Mucosa of rectum (tissue), 2 donors: ENCODE measurements at regions not wholly inside any gene's neighbourhood (a gene's known extent, or its start where the extent isn't known, plus 50 kb on each side); places are given as distances from the start of the nearest gene placed in this dataset.

ENCODE experiments used
- H3K27ac ChIP-seq, 2 donors: one replicate each; pipeline ENCODE4 v1.7.0; 2013; ENCODE audit warnings: inconsistent platforms in 2 of 2, low read depth in 2 of 2, low read length in 2 of 2
- H3K27me3 ChIP-seq, 2 donors: one replicate each; pipeline ENCODE4 v1.7.0; 2013; ENCODE audit warnings: low read length in 2 of 2; ENCODE audit not compliant: control insufficient read depth in 2 of 2, insufficient read depth in 2 of 2
- H3K36me3 ChIP-seq, 2 donors: one replicate each; pipeline ENCODE4 v1.7.0; 2013; ENCODE audit warnings: low read length in 2 of 2; ENCODE audit not compliant: control insufficient read depth in 2 of 2, insufficient read depth in 2 of 2
- H3K4me1 ChIP-seq, 2 donors: one replicate each; pipeline ENCODE4 v1.7.0; 2013; ENCODE audit warnings: low read length in 2 of 2, mild to moderate bottlenecking in 1 of 2; ENCODE audit not compliant: control insufficient read depth in 2 of 2, insufficient read depth in 2 of 2
- H3K4me3 ChIP-seq, 2 donors: one replicate each; pipeline ENCODE4 v1.7.0; 2013; ENCODE audit warnings: low read length in 2 of 2
- H3K9ac ChIP-seq, 2 donors: one replicate each; pipeline ENCODE4 v1.7.0; 2013; ENCODE audit warnings: low read length in 2 of 2, low read depth in 1 of 2, mild to moderate bottlenecking in 1 of 2
- H3K9me3 ChIP-seq, 2 donors: one replicate each; pipeline ENCODE4 v1.7.0; 2013; ENCODE audit warnings: low read length in 2 of 2; ENCODE audit not compliant: control insufficient read depth in 2 of 2
- donor health status: healthy.
- donor health status: Normal muscosa, but diverticular disease.

- H3K4me3 ChIP-seq: peak overlapping the region in 1 of 2 donors; percentile 22
- H3K27me3 ChIP-seq: no peaks in the 10 kb centered on the region
- peaks cover 2 to 4% of the 10 kb centered on the region in 2 donors for H3K4me1 ChIP-seq
- no peak overlapping the region for H3K9ac ChIP-seq
- H3K27ac ChIP-seq: peak overlapping the region; percentile 59 to 72
- H3K9me3 ChIP-seq: no peaks in the 10 kb centered on the region
- no peaks in the 10 kb centered on the region for H3K36me3 ChIP-seq
Measured at GRCh38 chr16:86222965-86223551, 287.3 kb upstream of the FOXF1 start.

GRCh38 chr16:86224126-86224525 is 286.2 kb upstream of the FOXF1 start:
- Histone ChIP-seq H3K9me3 (no peaks in the 10 kb centered on the region), H3K36me3 (no peaks in the 10 kb centered on the region), H3K9ac (no peak overlapping the region), H3K27me3 (no peaks in the 10 kb centered on the region), H3K4me3 (no peak overlapping the region), H3K4me1 (peaks cover 2 to 4% of the 10 kb centered on the region in 2 donors), H3K27ac (peak overlapping the region; percentile 23 to 59)

- Histone ChIP-seq H3K27me3 (no peaks in the 10 kb centered on the region), H3K36me3 (no peaks in the 10 kb centered on the region)
Measured at GRCh38 chr16:86224629-86225028, 285.7 kb upstream of the FOXF1 start.

GRCh38 chr16:86225905-86226371 is 284.4 kb upstream of the FOXF1 start:
- H3K4me1 ChIP-seq: no peaks in the 10 kb centered on the region
- H3K9ac ChIP-seq: no peak overlapping the region
- H3K9me3 ChIP-seq: no peaks in the 10 kb centered on the region
- no peak overlapping the region for H3K27ac ChIP-seq
- H3K36me3 ChIP-seq: no peaks in the 10 kb centered on the region
- no peak overlapping the region for H3K4me3 ChIP-seq
- H3K27me3 ChIP-seq: no peaks in the 10 kb centered on the region

More at GRCh38 chr16:86224629-86225028, 285.7 kb upstream of the FOXF1 start:
- Histone ChIP-seq H3K9ac (no peak overlapping the region), H3K9me3 (no peaks in the 10 kb centered on the region), H3K4me3 (no peak overlapping the region), H3K4me1 (peaks cover 0 to under 1% of the 10 kb centered on the region in 2 donors), H3K27ac (no peak overlapping the region)

- H3K9me3 ChIP-seq: no peaks in the 10 kb centered on the region
- no peaks in the 10 kb centered on the region for H3K27me3 ChIP-seq
- no peak overlapping the region for H3K9ac ChIP-seq
- no peak overlapping the region for H3K4me3 ChIP-seq
- H3K27ac ChIP-seq: peak overlapping the region in 1 of 2 donors; percentile 45
- no peaks in the 10 kb centered on the region for H3K4me1 ChIP-seq
- H3K36me3 ChIP-seq: no peaks in the 10 kb centered on the region
Measured at GRCh38 chr16:86227041-86227440, 283.3 kb upstream of the FOXF1 start.

GRCh38 chr16:86227801-86228200 is 282.5 kb upstream of the FOXF1 start:
- Histone ChIP-seq H3K27me3 (no peaks in the 10 kb centered on the region), H3K9ac (no peak overlapping the region), H3K36me3 (no peaks in the 10 kb centered on the region)

GRCh38 chr16:86228713-86229112 is 281.6 kb upstream of the FOXF1 start:
- no peaks in the 10 kb centered on the region for H3K36me3 ChIP-seq
- H3K4me3 ChIP-seq: no peak overlapping the region
- no peak overlapping the region for H3K9ac ChIP-seq
- H3K4me1 ChIP-seq: no peaks in the 10 kb centered on the region
- H3K9me3 ChIP-seq: no peaks in the 10 kb centered on the region
- no peaks in the 10 kb centered on the region for H3K27me3 ChIP-seq
- no peak overlapping the region for H3K27ac ChIP-seq

More at GRCh38 chr16:86227801-86228200, 282.5 kb upstream of the FOXF1 start:
- Histone ChIP-seq H3K4me3 (no peak overlapping the region), H3K27ac (peak overlapping the region; percentile 20 to 50), H3K4me1 (no peaks in the 10 kb centered on the region), H3K9me3 (no peaks in the 10 kb centered on the region)

GRCh38 chr16:86229283-86229682 is 281.0 kb upstream of the FOXF1 start:
- no peaks in the 10 kb centered on the region for H3K9me3 ChIP-seq
- no peaks in the 10 kb centered on the region for H3K27me3 ChIP-seq
- H3K9ac ChIP-seq: no peak overlapping the region
- H3K4me1 ChIP-seq: no peaks in the 10 kb centered on the region
- H3K4me3 ChIP-seq: no peak overlapping the region
- H3K27ac ChIP-seq: no peak overlapping the region
- no peaks in the 10 kb centered on the region for H3K36me3 ChIP-seq

GRCh38 chr16:86229866-86230656 is 280.3 kb upstream of the FOXF1 start:
- H3K36me3 ChIP-seq: no peaks in the 10 kb centered on the region
- no peak overlapping the region for H3K4me3 ChIP-seq
- H3K27me3 ChIP-seq: no peaks in the 10 kb centered on the region
- no peaks in the 10 kb centered on the region for H3K4me1 ChIP-seq
- no peaks in the 10 kb centered on the region for H3K9me3 ChIP-seq
- H3K9ac ChIP-seq: no peak overlapping the region
- H3K27ac ChIP-seq: no peak overlapping the region

- Histone ChIP-seq H3K9me3 (no peaks in the 10 kb centered on the region), H3K4me3 (no peak overlapping the region), H3K36me3 (no peaks in the 10 kb centered on the region), H3K4me1 (no peaks in the 10 kb centered on the region), H3K9ac (no peak overlapping the region), H3K27me3 (no peaks in the 10 kb centered on the region), H3K27ac (no peak overlapping the region)
Measured at GRCh38 chr16:86231321-86231995, 278.9 kb upstream of the FOXF1 start.
